K562 (cell line): ENCODE measurements at regions not wholly inside any gene's neighbourhood (a gene's known extent, or its start where the extent isn't known, plus 50 kb on each side); places are given as distances from the start of the nearest gene placed in this dataset.

Experiments
- BRCA1 ChIP-seq, 2 experiments: fragments of 450-650 bp in 1 of 2; sonication (generic) in 1 of 2; formaldehyde crosslinking in 1 of 2; IDR thresholded peaks; 2 replicates each; pipeline versions ENCODE4 v1.5.0 to v1.6.1; 2017 to 2020; ENCODE audit warnings: mild to moderate bottlenecking in 1 of 2, missing genetic modification reagents in 1 of 2
- CHD7 ChIP-seq: fragments of 200-600 bp; sonication (generic); IDR thresholded peaks from one replicate; pipeline ENCODE4 v1.6.1; 2012; ENCODE audit warnings: mild to moderate bottlenecking, low read depth, low read length, inconsistent platforms
- NCOR1 ChIP-seq: fragments of 450-650 bp; IDR thresholded peaks from 2 replicates; pipeline ENCODE4 v1.6.1; 2016; ENCODE audit warnings: mild to moderate bottlenecking, moderate library complexity
- POU5F1 ChIP-seq: fragments of 150-350 bp; IDR thresholded peaks from 2 replicates; pipeline ENCODE4 v1.6.1; 2014; ENCODE audit warnings: borderline replicate concordance, low read length, low read depth, mild to moderate bottlenecking; ENCODE audit not compliant: partially characterized antibody
- RBM34 ChIP-seq: fragments of 200-400 bp; formaldehyde crosslinking; IDR thresholded peaks from 2 replicates; pipeline ENCODE4 v1.6.1; 2018; ENCODE audit warnings: low read length, borderline replicate concordance; ENCODE audit not compliant: insufficient read depth
- REST ChIP-seq, 2 experiments: fragments of 450-650 bp; formaldehyde crosslinking in 1 of 2; IDR thresholded peaks; 2 replicates each; pipeline versions ENCODE4 v1.4.0 to v1.6.1; 2014 to 2020; ENCODE audit warnings: mild to moderate bottlenecking in 2 of 2, borderline replicate concordance in 1 of 2, low read depth in 1 of 2
- ZC3H4 ChIP-seq: sonication (generic); formaldehyde crosslinking; IDR thresholded peaks from 2 replicates; pipeline ENCODE4 v1.9.0; 2021; ENCODE audit warnings: missing genetic modification reagents, borderline replicate concordance

GRCh38 chr2:238649936-238650518 is 197.9 kb upstream of the TWIST2 start (continued):
- TF ChIP-seq CHD7 = no peak
- TF ChIP-seq POU5F1 = no peak
- no peak for TF ChIP-seq REST (IDR thresholded peaks at IDR 0.05; ENCODE audit: borderline replicate concordance)
- TF ChIP-seq REST (CRISPR knock-in tag; IDR thresholded peaks at IDR 0.05; ENCODE audit: low read depth) = no peak
- no peak for TF ChIP-seq ZC3H4
- TF ChIP-seq BRCA1 (IDR thresholded peaks at IDR 0.05) = no peak
- TF ChIP-seq BRCA1 (CRISPR knock-in tag; IDR thresholded peaks at IDR 0.05) = no peak
- no peak for TF ChIP-seq NCOR1
- TF ChIP-seq RBM34 = no peak
